SK-N-MC (cell line): ENCODE measurements at regions not wholly inside any gene's neighbourhood (a gene's known extent, or its start where the extent isn't known, plus 50 kb on each side); places are given as distances from the start of the nearest gene placed in this dataset.
A peak's percentile ranks its signal among the peaks of the same experiment; 100 is the strongest.

Experiments used
- EZH2 ChIP-seq: fragments of 200-600 bp; sonication (generic); IDR thresholded peaks from one replicate; pipeline ENCODE4 v1.6.1; 2017; ENCODE audit warnings: antibody characterized with exemption
- POLR2AphosphoS5 ChIP-seq: IDR thresholded peaks from 2 replicates; pipeline ENCODE4 v1.6.1; 2012; ENCODE audit warnings: mild to moderate bottlenecking, low read depth, low read length, borderline replicate concordance

DNA sequence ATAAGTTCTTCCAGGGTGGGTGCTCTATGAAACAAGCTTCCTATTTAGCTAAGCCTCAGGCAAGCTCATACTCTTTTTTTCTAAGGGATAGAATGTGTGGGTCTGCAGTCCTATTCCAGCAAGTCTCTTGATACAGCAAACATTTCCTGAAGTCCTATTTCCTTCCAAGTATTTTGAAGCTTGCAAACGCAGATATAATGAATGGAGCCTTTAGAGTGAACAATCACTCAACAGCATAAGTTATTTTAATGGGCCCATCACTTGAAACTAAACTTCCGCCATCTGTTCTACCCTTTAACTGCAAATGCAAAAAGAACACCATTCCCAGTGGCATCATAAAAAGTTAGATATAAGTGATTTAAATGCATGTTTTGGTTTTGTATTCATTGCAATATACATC, 108.3 kb upstream of the TAPT1 start:
- TF ChIP-seq POLR2AphosphoS5, result peak; percentile 38; the same call in 1 of the 2 replicates
- no peak for TF ChIP-seq EZH2
